GM12865 (cell line): ENCODE measurements at regions not wholly inside any gene's neighbourhood (a gene's known extent, or its start where the extent isn't known, plus 50 kb on each side); places are given as distances from the start of the nearest gene placed in this dataset.

ENCODE experiments used
- DNase-seq: peaks from one replicate; pipeline ENCODE4 v3.0.0; 2010; ENCODE audit warnings: low read depth
- H3K4me3 ChIP-seq: 2 replicates; pipeline ENCODE4 v1.5.1; 2011; ENCODE audit warnings: mild to moderate bottlenecking, low read depth, low read length, control low read depth
- CTCF ChIP-seq: IDR thresholded peaks from 2 replicates; pipeline ENCODE4 v1.5.1; 2011; ENCODE audit warnings: low read length, control low read depth, low read depth, inconsistent platforms; ENCODE audit not compliant: insufficient read depth; ENCODE audit errors: missing control alignments

- TF ChIP-seq CTCF = no peak
- no peak overlapping the region for H3K4me3 ChIP-seq
- no peak for DNase-seq
Observed at GRCh38 chr16:55035956-55036355, 105.3 kb downstream of the IRX5 start.

- TF ChIP-seq CTCF = no peak
- H3K4me3 ChIP-seq = no peak overlapping the region
- DNase-seq = no peak
Observed at GRCh38 chr16:55036371-55036821, 105.7 kb downstream of the IRX5 start.

DNA sequence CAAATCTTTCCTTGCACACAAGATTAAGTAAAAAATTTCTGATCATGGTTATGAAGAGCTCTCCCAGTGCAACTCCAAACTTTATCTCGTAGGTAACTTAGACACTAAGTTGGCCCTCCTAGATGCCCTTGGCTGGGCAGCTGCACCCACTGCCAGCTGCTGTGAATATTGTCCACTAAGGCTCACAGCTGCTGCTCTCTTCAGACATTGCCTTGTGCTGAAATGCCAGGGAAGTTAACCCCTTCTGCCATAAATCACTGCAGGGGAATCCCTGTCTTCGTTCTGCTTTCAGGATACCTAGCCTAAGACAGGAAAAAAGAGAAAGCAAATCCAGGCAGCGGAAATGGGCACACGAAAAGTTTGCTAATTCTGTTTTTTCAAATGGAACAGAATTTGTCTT, 106.4 kb downstream of the IRX5 start:
- no peak for DNase-seq
- no peak overlapping the region for H3K4me3 ChIP-seq
- no peak for TF ChIP-seq CTCF

- TF ChIP-seq CTCF = no peak
- no peak for DNase-seq
Observed at GRCh38 chr16:55037966-55038365, 107.3 kb downstream of the IRX5 start.

GRCh38 chr16:55039042-55039441, 108.4 kb downstream of the IRX5 start:
- no peak for DNase-seq
- TF ChIP-seq CTCF = no peak
- no peak overlapping the region for H3K4me3 ChIP-seq

More at GRCh38 chr16:55037966-55038365, 107.3 kb downstream of the IRX5 start:
- H3K4me3 ChIP-seq = no peak overlapping the region

- no peak for TF ChIP-seq CTCF
- DNase-seq = no peak
- no peak overlapping the region for H3K4me3 ChIP-seq
Observed at GRCh38 chr16:55039511-55039910, 108.8 kb downstream of the IRX5 start.

GRCh38 chr16:55039931-55040330, 109.3 kb downstream of the IRX5 start:
- no peak for DNase-seq
- no peak overlapping the region for H3K4me3 ChIP-seq
- TF ChIP-seq CTCF = no peak
